Fibroblast of pulmonary artery (primary cell): ENCODE measurements at regions not wholly inside any gene's neighbourhood (a gene's known extent, or its start where the extent isn't known, plus 50 kb on each side); places are given as distances from the start of the nearest gene placed in this dataset.

Source experiments
- DNase-seq: peaks from one replicate; pipeline ENCODE4 v3.0.0-alpha.2; 2010; ENCODE audit warnings: low read depth
- H3K4me3 ChIP-seq: replicated peaks from 2 replicates; pipeline ENCODE4 v1.5.1; 2011; ENCODE audit warnings: low read depth, mild to moderate bottlenecking, control low read depth, low read length, moderate library complexity
- CTCF ChIP-seq: IDR thresholded peaks from 2 replicates; pipeline ENCODE4 v1.5.1; 2011; ENCODE audit warnings: mild to moderate bottlenecking, control low read depth, low read length, inconsistent platforms; ENCODE audit errors: missing control alignments

DNA sequence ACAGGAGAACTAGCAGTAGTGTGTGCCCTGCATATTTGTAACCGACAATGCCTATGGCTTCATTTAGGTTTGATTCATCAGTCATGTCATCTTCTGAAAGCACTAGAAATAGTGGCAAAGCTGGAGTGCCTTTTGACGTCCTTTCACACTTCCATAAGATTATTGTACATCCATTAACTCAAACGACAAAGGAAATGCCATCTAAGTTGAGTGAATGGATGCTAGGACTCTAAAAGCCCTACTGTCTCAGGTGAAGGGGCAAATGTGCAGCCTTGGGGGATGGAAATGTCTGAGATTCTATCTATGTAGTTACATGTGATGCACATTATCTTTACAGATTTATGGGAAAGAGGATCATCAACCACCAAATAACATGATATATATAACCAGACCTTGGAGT is 1473.6 kb downstream of the STIM2 start:
- no peak for DNase-seq
- no peak for TF ChIP-seq CTCF
- no peak overlapping the region for H3K4me3 ChIP-seq

- no peak for TF ChIP-seq CTCF
Observed at GRCh38 chr4:28341784-28342183, 1481.1 kb downstream of the STIM2 start.

GRCh38 chr4:28350485-28350884 is 1489.8 kb downstream of the STIM2 start:
- peak; percentile 38 for DNase-seq
- TF ChIP-seq CTCF = no peak

More at GRCh38 chr4:28341784-28342183, 1481.1 kb downstream of the STIM2 start:
- H3K4me3 ChIP-seq = no peak overlapping the region
- no peak for DNase-seq

DNA sequence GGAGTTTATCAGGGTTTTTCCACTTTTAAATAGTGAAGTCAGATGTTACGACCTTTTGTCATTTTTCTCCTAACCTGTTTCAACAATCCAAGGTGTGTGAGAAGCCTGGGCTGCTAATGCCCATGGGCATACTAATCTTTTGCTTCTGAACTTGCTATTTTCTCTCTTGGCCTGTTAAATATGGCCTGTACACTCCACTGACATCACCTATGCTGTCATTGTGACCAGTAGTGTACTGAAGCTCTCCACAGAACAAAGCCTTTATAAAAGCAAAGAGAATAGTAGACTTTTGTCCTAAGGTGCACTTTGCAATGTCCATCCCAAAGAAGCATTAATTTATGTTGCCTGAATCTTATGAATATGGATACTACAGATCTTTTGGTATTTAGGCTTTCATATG is 1490.5 kb downstream of the STIM2 start:
- no peak for DNase-seq
- no peak for TF ChIP-seq CTCF
- H3K4me3 ChIP-seq = no peak overlapping the region

More at GRCh38 chr4:28350485-28350884, 1489.8 kb downstream of the STIM2 start:
- H3K4me3 ChIP-seq = no peak overlapping the region

- TF ChIP-seq CTCF = no peak
- no peak for DNase-seq
- no peak overlapping the region for H3K4me3 ChIP-seq
Observed at GRCh38 chr4:28351826-28352225, 1491.2 kb downstream of the STIM2 start.

DNA sequence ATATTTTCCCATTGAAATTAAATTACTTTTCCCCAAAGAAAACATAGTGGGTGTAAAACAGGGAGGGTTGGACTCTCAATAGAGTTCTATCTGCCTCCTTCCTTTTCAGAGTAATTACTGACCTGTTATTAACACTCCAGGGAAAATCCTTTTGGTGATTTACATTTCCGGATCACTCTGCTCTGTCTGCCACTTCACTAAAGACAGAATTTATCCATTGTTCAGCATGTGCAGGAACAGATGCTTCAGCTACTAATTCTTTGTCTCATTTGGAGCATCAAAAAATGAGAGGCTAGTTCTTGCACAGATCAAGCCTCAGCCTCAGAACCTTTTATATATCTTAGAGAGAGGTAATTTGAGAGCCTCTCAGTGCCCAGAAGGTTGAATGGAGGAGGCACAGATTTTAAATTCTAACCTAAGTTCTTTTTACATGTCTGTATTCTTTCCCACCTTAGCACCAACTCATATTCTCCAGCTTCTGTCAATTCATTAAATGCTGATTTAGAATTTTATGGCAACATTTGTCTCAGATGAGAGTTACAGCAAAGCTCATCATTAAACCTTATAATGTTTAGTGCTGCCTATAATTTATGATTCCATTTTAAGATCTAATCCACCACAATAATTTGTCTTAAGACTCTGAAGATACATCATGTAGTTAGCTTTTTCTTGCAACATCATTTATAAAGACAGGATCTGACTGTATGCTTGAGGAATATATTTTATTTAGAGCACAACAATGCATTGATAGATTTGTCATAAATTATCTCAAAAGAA is 1494.4 kb downstream of the STIM2 start:
- no peak for TF ChIP-seq CTCF
- no peak overlapping the region for H3K4me3 ChIP-seq
- DNase-seq = no peak

DNA sequence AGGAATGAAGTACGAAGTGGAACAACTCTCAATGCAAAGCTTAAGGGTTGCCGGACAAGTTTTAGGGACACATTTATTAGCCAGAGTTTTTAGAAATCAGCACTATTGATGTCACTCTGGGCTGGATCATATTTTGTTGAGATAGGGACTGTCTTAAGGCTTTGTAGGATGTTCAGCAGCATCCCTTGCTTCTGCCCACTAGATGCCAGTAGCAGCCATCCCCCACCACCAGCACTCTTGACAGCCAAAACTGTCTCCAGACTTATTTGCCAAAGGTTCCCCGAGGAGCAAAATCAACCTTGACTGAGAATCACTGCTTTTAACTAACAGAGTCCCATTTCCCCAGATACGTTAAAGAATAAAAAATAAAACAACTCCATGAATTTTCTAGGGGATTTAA is 1497.3 kb downstream of the STIM2 start:
- peak; percentile 43 for TF ChIP-seq CTCF
- peak; percentile 50 for DNase-seq

More for the DNA sequence above, 1497.3 kb downstream of the STIM2 start:
- H3K4me3 ChIP-seq = no peak overlapping the region
